ENCODE measurements at regions not wholly inside any gene's neighbourhood (a gene's known extent, or its start where the extent isn't known, plus 50 kb on each side); places are given as distances from the start of the nearest gene placed in this dataset.

DNA sequence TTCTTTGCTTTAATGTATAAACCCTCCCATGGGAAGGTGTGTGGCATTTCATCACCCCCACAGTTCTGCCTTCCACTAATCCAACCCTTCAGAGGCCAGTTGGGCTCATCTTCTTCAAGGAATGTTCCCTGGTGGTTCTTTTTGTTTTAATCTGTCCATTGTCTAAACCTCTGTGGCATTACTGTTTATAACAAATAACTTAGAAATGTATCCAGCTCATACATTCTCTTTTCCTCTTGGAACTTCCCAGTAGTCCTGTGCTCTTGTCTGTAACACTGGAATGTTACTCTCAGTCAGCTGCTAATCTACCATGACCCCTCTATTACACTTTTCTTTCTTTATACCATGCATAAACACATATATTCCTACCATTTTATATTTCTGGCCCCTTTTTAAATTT lies 213.5 kb upstream of the TARS1 start:
- TF ChIP-seq CTCF (conservative IDR thresholded peaks at IDR 0.05) = no peak
- no peak for TF ChIP-seq EZH2 (IDR thresholded peaks at IDR 0.05; ENCODE audit: low read depth)
